ENCODE measurements at regions not wholly inside any gene's neighbourhood (a gene's known extent, or its start where the extent isn't known, plus 50 kb on each side); places are given as distances from the start of the nearest gene placed in this dataset.

DNA sequence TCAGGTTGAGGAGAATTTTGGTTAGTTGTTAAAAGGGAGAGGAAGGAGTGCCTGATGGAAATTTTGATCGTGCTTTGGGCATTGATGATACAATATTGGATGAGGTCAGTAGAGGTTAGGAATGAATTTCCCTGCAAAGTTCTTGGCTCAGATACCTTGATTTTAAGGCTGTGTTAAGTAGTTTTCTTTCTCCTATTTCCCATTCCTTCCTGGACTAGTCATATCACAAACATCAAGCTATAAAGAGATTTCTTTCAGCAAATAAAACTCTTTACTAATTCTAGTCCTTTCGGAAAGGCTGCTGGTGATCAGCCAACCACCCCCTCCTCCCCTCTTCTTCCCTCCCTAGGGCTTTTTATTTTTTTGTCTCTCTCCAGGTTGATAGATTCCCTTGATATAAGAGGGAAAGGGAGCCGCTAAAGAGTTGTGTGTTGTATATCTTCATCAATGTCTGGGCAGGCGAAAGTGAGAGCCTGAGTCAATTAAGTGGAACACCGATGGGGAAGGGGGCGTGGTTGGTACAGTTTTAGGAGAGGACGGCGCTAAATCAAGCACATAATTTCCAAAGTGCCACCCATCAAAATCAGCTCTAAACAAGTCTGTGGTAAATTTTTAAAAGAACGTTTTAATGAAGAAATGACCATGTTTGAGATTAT lies 100.1 kb upstream of the PLXNA2 start:
- Histone ChIP-seq H3K9me3 (no peaks in the 10 kb centered on the region), H3K27me3 (no peaks in the 10 kb centered on the region), H3K4me1 (no peaks in the 10 kb centered on the region), H3K4me3 (no peak overlapping the region), H3K36me3 (no peaks in the 10 kb centered on the region), H3K27ac (no peak overlapping the region)
- intact Hi-C loops (cut with DNase I) = no loop called here
- 78 to 81% methylated on average over 9 of the region's 9 CpGs for WGBS, 2 donors
- TF ChIP-seq POLR2A (IDR thresholded peaks at IDR 0.05) (no peak), EP300 (IDR thresholded peaks at IDR 0.05) (no peak), POLR2AphosphoS5 (IDR thresholded peaks at IDR 0.05) (no peak)
- TF ChIP-seq, protein P1, sequence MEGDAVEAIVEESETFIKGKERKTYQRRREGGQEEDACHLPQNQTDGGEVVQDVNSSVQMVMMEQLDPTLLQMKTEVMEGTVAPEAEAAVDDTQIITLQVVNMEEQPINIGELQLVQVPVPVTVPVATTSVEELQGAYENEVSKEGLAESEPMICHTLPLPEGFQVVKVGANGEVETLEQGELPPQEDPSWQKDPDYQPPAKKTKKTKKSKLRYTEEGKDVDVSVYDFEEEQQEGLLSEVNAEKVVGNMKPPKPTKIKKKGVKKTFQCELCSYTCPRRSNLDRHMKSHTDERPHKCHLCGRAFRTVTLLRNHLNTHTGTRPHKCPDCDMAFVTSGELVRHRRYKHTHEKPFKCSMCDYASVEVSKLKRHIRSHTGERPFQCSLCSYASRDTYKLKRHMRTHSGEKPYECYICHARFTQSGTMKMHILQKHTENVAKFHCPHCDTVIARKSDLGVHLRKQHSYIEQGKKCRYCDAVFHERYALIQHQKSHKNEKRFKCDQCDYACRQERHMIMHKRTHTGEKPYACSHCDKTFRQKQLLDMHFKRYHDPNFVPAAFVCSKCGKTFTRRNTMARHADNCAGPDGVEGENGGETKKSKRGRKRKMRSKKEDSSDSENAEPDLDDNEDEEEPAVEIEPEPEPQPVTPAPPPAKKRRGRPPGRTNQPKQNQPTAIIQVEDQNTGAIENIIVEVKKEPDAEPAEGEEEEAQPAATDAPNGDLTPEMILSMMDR (IDR thresholded peaks at IDR 0.05) = no peak
- no peak for DNase-seq

DNA sequence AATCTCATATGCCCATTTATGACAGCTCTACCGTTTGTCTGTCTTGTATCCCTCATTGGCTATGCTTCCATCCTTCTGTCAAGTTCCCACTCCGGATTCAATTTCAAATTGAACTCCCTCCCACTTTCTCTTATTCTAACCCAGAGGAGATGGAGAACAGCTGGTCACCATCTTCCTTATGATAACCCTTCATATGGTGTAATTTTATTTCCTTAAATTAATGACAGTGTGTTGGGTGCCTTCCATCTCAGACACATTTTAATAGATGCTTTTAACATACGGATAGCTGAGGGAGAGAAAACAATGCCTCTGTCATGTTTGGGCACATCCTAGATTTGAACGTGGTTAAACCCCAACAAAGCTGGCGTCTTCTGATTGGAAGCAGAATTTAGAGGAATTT lies 103.0 kb upstream of the PLXNA2 start:
- TF ChIP-seq POLR2AphosphoS5 (IDR thresholded peaks at IDR 0.05) (no peak), EP300 (IDR thresholded peaks at IDR 0.05) (no peak), POLR2A (IDR thresholded peaks at IDR 0.05) (no peak)
- TF ChIP-seq, protein P1 (IDR thresholded peaks at IDR 0.05) = no peak
- H3K9me3 ChIP-seq = no peaks in the 10 kb centered on the region
- no peaks in the 10 kb centered on the region for H3K27me3 ChIP-seq
- no peaks in the 10 kb centered on the region for H3K4me1 ChIP-seq
- no peak overlapping the region for H3K4me3 ChIP-seq
- H3K27ac ChIP-seq = no peak overlapping the region
- WGBS, 2 donors = 74 to 77% methylated on average over 5 of the region's 5 CpGs
- no peak for DNase-seq
- H3K36me3 ChIP-seq = no peaks in the 10 kb centered on the region
- intact Hi-C loops (cut with DNase I) = no loop called here

DNA sequence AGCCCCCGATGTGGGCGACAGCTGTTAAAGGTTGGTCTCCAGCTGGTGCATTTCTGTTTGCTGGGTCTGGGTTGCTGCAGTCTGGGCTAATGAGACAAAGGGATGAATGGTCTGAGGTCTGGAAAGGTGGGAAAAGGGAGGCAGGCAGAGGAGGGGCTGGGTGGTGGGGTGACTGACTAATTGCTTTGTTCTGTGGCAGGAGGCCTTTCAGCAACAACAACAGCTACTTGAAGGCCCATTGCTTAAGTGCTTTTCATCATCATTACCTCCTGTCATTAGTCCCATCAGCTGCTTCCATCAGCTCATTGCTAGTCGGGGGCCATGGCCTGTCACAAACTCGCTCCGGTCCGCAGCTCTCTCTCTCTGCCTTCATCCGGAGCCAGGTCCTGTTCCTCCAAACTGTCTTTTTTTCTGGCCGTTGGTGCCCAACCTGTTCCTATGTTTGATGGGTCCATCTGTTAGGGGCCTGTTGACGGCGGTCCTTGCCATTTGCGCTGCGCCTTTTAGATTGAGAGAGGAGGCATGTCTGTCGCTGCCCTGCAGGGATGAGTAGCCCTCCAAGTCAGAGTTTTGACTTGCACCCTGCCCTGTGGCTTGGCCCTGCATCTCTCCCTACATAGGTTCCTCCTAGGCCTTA lies 105.6 kb upstream of the PLXNA2 start:
- Histone ChIP-seq H3K36me3 (no peaks in the 10 kb centered on the region), H3K27me3 (no peaks in the 10 kb centered on the region), H3K27ac (no peak overlapping the region), H3K4me3 (no peak overlapping the region), H3K4me1 (no peaks in the 10 kb centered on the region), H3K9me3 (peaks cover 0 to 2% (median 0%) of the 10 kb centered on the region in 4 donors)
- WGBS, 2 donors = 90 to 93% methylated on average over 13 of the region's 13 CpGs
- TF ChIP-seq POLR2AphosphoS5 (IDR thresholded peaks at IDR 0.05) (no peak), POLR2A (IDR thresholded peaks at IDR 0.05) (no peak), EP300 (IDR thresholded peaks at IDR 0.05) (no peak)
- TF ChIP-seq, protein P1 (IDR thresholded peaks at IDR 0.05) = no peak
- no peak for DNase-seq
- intact Hi-C loops (cut with DNase I) = no loop called here

DNA sequence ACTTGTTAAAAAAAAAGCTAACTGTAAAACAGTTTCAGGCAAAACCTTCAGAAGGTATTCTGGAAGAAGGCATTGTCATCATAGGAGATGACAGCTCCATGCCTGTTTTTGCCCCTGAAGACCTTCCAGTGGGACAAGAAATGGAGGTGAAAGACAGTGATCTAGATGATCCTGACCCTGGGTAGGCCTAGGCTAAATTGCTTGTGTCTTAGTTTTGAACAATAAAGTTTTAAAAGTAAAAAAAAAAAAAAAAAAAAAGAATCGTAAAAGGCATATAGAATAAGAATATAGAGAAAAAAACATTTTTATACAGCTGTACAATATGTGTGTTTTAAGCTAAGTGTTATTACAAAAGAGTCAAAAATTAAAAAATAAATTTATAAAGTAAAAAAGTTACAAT lies 106.6 kb upstream of the PLXNA2 start:
- no peak for DNase-seq
- Histone ChIP-seq H3K9me3 (peaks cover 0 to 2% (median 0%) of the 10 kb centered on the region in 4 donors), H3K4me3 (no peak overlapping the region), H3K27ac (no peak overlapping the region), H3K27me3 (no peaks in the 10 kb centered on the region), H3K36me3 (no peaks in the 10 kb centered on the region), H3K4me1 (no peaks in the 10 kb centered on the region)
- TF ChIP-seq, protein P1 (IDR thresholded peaks at IDR 0.05) = no peak
- TF ChIP-seq POLR2A (IDR thresholded peaks at IDR 0.05) = no peak
- no peak for TF ChIP-seq POLR2AphosphoS5 (IDR thresholded peaks at IDR 0.05)
- no peak for TF ChIP-seq EP300 (IDR thresholded peaks at IDR 0.05)
- intact Hi-C loops (cut with DNase I) = no loop called here
- 79 to 84% methylated on average over 1 of the region's 1 CpG for WGBS, 2 donors

All from sigmoid colon (tissue), 6 donors.